Parathyroid adenoma (tissue), 2 donors: ENCODE measurements at regions not wholly inside any gene's neighbourhood (a gene's known extent, or its start where the extent isn't known, plus 50 kb on each side); places are given as distances from the start of the nearest gene placed in this dataset.

Source experiments
- H2AFZ ChIP-seq: fragments of 300-600 bp; sonication (generic); one replicate; pipeline ENCODE4 v1.7.0; 2017; ENCODE audit warnings: antibody characterized with exemption, mild to moderate bottlenecking
- H3K27ac ChIP-seq: fragments of 300-600 bp; sonication (generic); one replicate; pipeline ENCODE4 v1.7.0; 2017
- H3K27me3 ChIP-seq: fragments of 300-600 bp; sonication (generic); one replicate; pipeline ENCODE4 v1.7.0; 2017; ENCODE audit warnings: low read length; ENCODE audit not compliant: control insufficient read depth, insufficient read depth
- H3K36me3 ChIP-seq: fragments of 300-600 bp; sonication (generic); one replicate; pipeline ENCODE4 v1.7.0; 2017; ENCODE audit warnings: low read length; ENCODE audit not compliant: control insufficient read depth, insufficient read depth
- H3K4me1 ChIP-seq: fragments of 300-600 bp; sonication (generic); one replicate; pipeline ENCODE4 v1.7.0; 2017; ENCODE audit warnings: control low read depth
- H3K4me2 ChIP-seq: fragments of 300-600 bp; sonication (generic); one replicate; pipeline ENCODE4 v1.7.0; 2017; ENCODE audit warnings: low read length
- H3K4me3 ChIP-seq: fragments of 300-600 bp; sonication (generic); one replicate; pipeline ENCODE4 v1.7.0; 2017; ENCODE audit warnings: low read depth, low read length
- H3K79me2 ChIP-seq: fragments of 300-600 bp; sonication (generic); one replicate; pipeline ENCODE4 v1.7.0; 2017; ENCODE audit warnings: control low read depth
- H3K9ac ChIP-seq: fragments of 300-600 bp; sonication (generic); one replicate; pipeline ENCODE4 v1.7.0; 2017; ENCODE audit warnings: mild to moderate bottlenecking
- H3K9me3 ChIP-seq: fragments of 300-600 bp; sonication (generic); one replicate; pipeline ENCODE4 v1.7.0; 2017; ENCODE audit warnings: low read length; ENCODE audit not compliant: control insufficient read depth
- CTCF ChIP-seq: fragments of 300-600 bp; sonication (generic); IDR thresholded peaks from one replicate; pipeline ENCODE4 v1.7.0; 2017; ENCODE audit warnings: antibody characterized with exemption, mild to moderate bottlenecking
- donor health status: primary hyperparathyroidism.

GRCh38 chr1:208807446-208808127 is 563.4 kb upstream of the PLXNA2 start:
- no peak overlapping the region for H3K4me3 ChIP-seq
- H3K4me1 ChIP-seq = no peaks in the 10 kb centered on the region
- no peak overlapping the region for H3K27ac ChIP-seq
- H3K36me3 ChIP-seq = no peaks in the 10 kb centered on the region
- H3K9me3 ChIP-seq = no peaks in the 10 kb centered on the region
- no peak overlapping the region for H3K4me2 ChIP-seq
- H3K27me3 ChIP-seq = no peaks in the 10 kb centered on the region
- no peaks in the 10 kb centered on the region for H3K79me2 ChIP-seq
- H2AFZ ChIP-seq = no peak overlapping the region
- no peak overlapping the region for H3K9ac ChIP-seq
- TF ChIP-seq CTCF = no peak

DNA sequence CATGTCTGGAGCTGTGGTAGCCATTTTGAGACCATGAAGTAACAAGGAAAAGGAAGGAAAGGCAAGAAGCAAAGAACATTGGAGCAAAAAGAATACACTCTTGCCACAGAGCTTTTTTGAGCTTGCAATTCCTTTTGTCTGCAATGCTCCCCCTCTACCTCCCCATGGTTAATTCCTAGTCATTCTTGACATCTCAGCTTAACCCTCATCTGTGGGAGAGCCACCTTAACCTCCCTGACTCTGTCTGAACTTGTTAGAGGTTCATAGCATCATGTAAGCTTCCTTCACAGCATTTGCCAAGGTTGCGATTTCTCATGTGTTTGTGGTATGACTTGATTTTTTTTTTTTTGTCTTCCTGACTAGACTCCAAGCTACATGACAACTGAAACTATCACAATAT is 564.1 kb upstream of the PLXNA2 start:
- Histone ChIP-seq H3K4me3 (no peak overlapping the region), H3K79me2 (no peaks in the 10 kb centered on the region), H3K27me3 (no peaks in the 10 kb centered on the region), H3K9ac (no peak overlapping the region), H3K27ac (no peak overlapping the region), H3K4me1 (no peaks in the 10 kb centered on the region), H2AFZ (no peak overlapping the region), H3K4me2 (no peak overlapping the region), H3K9me3 (no peaks in the 10 kb centered on the region), H3K36me3 (no peaks in the 10 kb centered on the region)
- no peak for TF ChIP-seq CTCF

DNA sequence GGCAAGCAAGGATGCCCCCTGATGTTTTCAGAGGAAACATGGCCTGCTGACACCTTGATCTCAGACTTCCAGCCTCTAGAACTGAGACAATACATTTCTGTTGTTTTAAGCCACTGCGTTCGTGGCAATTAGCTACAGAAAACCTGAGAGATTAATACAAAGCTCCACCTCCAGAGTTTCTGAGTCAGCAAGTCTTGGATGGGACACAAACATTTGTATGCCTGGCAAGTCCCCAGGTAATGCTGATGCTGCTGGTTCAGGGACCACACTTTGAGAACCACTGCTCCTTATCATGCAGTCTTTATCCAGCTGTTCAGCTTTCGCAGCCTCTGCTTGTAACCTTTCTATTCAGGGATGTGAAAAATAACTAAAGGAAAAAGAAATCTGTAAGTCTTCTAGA is 565.7 kb upstream of the PLXNA2 start:
- Histone ChIP-seq H3K4me3 (no peak overlapping the region), H3K4me2 (no peak overlapping the region), H3K36me3 (no peaks in the 10 kb centered on the region), H3K9ac (no peak overlapping the region), H3K27me3 (no peaks in the 10 kb centered on the region), H3K27ac (no peak overlapping the region), H3K4me1 (no peaks in the 10 kb centered on the region), H2AFZ (no peak overlapping the region), H3K79me2 (no peaks in the 10 kb centered on the region), H3K9me3 (no peaks in the 10 kb centered on the region)
- TF ChIP-seq CTCF = no peak

- no peak overlapping the region for H3K4me2 ChIP-seq
- H2AFZ ChIP-seq = no peak overlapping the region
- no peak overlapping the region for H3K27ac ChIP-seq
- H3K4me3 ChIP-seq = no peak overlapping the region
- H3K36me3 ChIP-seq = no peaks in the 10 kb centered on the region
- no peaks in the 10 kb centered on the region for H3K79me2 ChIP-seq
- H3K9ac ChIP-seq = no peak overlapping the region
- H3K9me3 ChIP-seq = no peaks in the 10 kb centered on the region
- H3K27me3 ChIP-seq = no peaks in the 10 kb centered on the region
- TF ChIP-seq CTCF = no peak
- H3K4me1 ChIP-seq = no peaks in the 10 kb centered on the region
These were observed 574.7 kb upstream of the PLXNA2 start for GRCh38 chr1:208818770-208819445.
